ENCODE measurements at regions not wholly inside any gene's neighbourhood (a gene's known extent, or its start where the extent isn't known, plus 50 kb on each side); places are given as distances from the start of the nearest gene placed in this dataset.

- Mint-ChIP-seq H3K4me3 (no peak overlapping the region), H3K27me3 (no peaks in the 10 kb centered on the region), H3K27ac (no peak overlapping the region), H3K4me1 (no peaks in the 10 kb centered on the region), H3K9me3 (peaks cover 0 to 7% of the 10 kb centered on the region in 2 donors)
- DNase-seq (no peak), ATAC-seq (no peak)
Observed at GRCh38 chr2:18253686-18254197, 306.7 kb downstream of the RDH14 start.

DNA sequence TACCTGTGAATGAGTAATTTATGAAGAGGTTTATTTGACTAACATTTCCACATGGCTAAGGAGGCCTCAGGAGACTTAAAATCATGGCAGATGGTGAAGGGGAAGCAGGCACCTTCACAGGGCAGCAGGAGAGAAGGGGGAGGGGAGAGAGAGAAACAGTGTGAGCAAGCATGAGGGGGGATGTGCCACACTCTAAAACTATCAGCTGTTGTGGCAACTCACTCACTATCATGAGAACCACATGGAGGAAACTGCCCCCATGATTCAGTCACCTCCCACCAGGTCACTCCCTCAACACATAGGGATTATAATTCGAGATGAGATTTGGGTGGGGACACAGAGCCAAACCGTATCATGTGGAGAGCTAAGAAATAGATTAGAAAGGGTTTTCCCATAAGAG is 309.0 kb downstream of the RDH14 start:
- no peak for ATAC-seq
- H3K9me3 Mint-ChIP-seq: peaks cover 0 to 7% of the 10 kb centered on the region in 2 donors
- no peaks in the 10 kb centered on the region for H3K4me1 Mint-ChIP-seq
- no peak for DNase-seq
- no peaks in the 10 kb centered on the region for H3K27me3 Mint-ChIP-seq
- H3K4me3 Mint-ChIP-seq: no peak overlapping the region
- H3K27ac Mint-ChIP-seq: no peak overlapping the region

DNA sequence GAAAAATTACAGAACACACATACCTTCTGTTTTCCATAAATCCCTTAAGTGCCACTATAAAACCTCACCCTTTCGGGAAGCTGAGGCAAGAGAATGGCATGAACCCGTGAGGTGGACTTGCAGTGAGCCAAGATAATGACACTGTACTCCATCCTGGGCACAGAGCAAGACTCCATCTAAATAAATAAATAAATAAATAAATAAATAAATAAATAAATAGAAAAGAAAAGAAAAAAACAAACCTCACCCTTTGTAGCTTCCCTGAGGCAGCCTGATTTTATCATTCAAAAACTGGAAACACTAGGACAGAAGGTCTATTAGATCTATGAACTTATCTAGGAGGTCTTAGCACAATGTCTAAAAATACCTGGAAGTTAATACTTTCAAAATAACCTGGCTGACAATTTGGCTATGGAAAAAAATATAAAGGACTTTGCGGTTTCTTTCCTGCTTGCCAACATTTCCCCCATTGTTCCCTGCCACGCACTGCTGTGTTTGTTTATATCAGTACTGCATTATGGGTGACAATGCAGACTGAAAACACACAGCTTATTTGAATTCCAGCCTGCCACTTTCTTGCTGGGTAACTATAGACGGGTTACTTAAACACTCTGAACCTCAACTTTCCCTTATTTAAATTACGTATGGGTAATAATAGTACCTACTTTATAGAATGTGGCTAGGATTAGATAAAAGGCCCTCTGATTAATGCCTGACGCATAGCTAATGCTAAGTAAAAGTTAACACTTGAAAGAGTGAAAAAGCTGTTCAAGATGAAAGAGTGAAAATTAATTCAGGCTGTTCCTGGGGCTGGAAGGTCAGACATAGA is 313.0 kb downstream of the RDH14 start:
- ATAC-seq: no peak
- no peaks in the 10 kb centered on the region for H3K4me1 Mint-ChIP-seq
- H3K9me3 Mint-ChIP-seq: no peaks in the 10 kb centered on the region
- no peak overlapping the region for H3K4me3 Mint-ChIP-seq
- no peaks in the 10 kb centered on the region for H3K27me3 Mint-ChIP-seq
- no peak for DNase-seq
- no peak overlapping the region for H3K27ac Mint-ChIP-seq

- H3K9me3 Mint-ChIP-seq: no peaks in the 10 kb centered on the region
- no peaks in the 10 kb centered on the region for H3K27me3 Mint-ChIP-seq
- ATAC-seq (no peak), DNase-seq (no peak)
- H3K4me1 Mint-ChIP-seq: no peaks in the 10 kb centered on the region
- H3K4me3 Mint-ChIP-seq: no peak overlapping the region
- peak overlapping the region in 1 of 2 donors; percentile 71 for H3K27ac Mint-ChIP-seq
Observed at GRCh38 chr2:18245375-18245774, 315.1 kb downstream of the RDH14 start.

DNA sequence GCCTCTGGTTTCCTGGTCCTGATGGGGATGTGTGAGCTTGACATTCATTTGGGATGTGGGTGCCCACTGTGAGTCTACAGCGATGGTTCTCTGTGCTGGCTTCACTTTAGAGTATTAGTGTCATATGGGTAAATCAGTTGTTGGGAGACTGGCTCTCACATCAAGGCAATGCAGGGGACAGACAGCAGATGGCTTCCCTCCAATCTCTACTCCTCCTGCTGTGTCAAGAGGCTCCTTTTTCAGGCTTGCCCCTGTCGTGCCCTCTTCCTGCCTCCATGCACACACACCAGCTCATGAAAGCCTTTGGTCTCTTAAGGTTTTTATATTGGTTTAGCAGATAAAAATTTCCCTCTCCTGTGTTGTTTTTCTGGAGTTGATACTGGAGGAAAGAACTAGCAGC is 315.6 kb downstream of the RDH14 start:
- DNase-seq (no peak), ATAC-seq (no peak)
- Mint-ChIP-seq H3K27me3 (no peaks in the 10 kb centered on the region), H3K9me3 (no peaks in the 10 kb centered on the region), H3K4me1 (no peaks in the 10 kb centered on the region), H3K4me3 (no peak overlapping the region), H3K27ac (no peak overlapping the region)

- DNase-seq (no peak), ATAC-seq (no peak)
- Mint-ChIP-seq H3K4me3 (no peak overlapping the region), H3K27ac (no peak overlapping the region), H3K9me3 (no peaks in the 10 kb centered on the region), H3K4me1 (no peaks in the 10 kb centered on the region), H3K27me3 (no peaks in the 10 kb centered on the region)
Observed at GRCh38 chr2:18243816-18244215, 316.6 kb downstream of the RDH14 start.

DNA sequence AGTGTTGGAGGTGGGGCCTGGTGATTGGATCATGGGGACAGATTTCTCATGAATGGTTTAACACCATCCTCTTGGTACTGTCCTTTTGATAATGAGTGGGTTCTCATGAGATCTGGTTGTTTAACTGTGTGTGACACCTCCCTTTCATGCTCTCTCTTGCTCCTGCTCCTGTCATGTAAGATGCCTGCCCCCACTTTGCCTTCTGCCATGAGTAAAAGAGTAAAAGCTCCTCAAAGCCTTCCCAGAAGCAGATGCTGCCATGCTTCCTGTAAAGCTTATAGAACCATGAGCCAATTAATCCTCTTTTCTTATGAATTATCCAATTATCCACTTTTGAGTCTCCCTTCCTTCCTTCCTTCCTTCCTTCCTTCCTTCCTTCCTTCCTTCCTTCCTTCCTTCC is 317.7 kb downstream of the RDH14 start:
- H3K27me3 Mint-ChIP-seq: no peaks in the 10 kb centered on the region
- no peak overlapping the region for H3K27ac Mint-ChIP-seq
- no peak overlapping the region for H3K4me3 Mint-ChIP-seq
- DNase-seq: no peak
- ATAC-seq: no peak
- no peaks in the 10 kb centered on the region for H3K9me3 Mint-ChIP-seq
- no peaks in the 10 kb centered on the region for H3K4me1 Mint-ChIP-seq

DNA sequence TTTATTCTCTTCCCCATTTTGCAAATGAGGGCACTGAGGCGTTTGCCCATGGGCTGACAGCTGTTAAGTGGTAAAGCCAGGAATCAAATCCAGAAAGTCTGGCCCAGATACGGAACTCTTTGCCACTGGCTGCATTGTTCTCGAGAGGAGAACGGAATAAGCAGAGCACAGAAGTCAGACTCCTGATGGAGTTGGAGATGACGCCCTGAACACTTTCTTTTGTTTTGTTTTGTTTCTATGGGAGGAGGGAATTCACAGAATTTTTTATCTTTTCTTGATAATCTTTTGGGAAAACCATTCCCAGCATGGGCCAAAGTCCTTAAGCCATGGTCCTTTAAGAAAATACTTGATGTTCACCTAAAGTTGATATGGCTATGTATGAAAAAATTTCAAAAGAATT is 322.2 kb downstream of the RDH14 start:
- DNase-seq (no peak), ATAC-seq (no peak)
- Mint-ChIP-seq H3K4me3 (no peak overlapping the region), H3K4me1 (no peaks in the 10 kb centered on the region), H3K27me3 (no peaks in the 10 kb centered on the region), H3K9me3 (no peaks in the 10 kb centered on the region), H3K27ac (no peak overlapping the region)

- Mint-ChIP-seq H3K27me3 (no peaks in the 10 kb centered on the region), H3K4me3 (no peak overlapping the region), H3K4me1 (no peaks in the 10 kb centered on the region), H3K9me3 (no peaks in the 10 kb centered on the region), H3K27ac (no peak overlapping the region)
- no peak for DNase-seq
- no peak for ATAC-seq
Observed at GRCh38 chr2:18237298-18237697, 323.2 kb downstream of the RDH14 start.

DNA sequence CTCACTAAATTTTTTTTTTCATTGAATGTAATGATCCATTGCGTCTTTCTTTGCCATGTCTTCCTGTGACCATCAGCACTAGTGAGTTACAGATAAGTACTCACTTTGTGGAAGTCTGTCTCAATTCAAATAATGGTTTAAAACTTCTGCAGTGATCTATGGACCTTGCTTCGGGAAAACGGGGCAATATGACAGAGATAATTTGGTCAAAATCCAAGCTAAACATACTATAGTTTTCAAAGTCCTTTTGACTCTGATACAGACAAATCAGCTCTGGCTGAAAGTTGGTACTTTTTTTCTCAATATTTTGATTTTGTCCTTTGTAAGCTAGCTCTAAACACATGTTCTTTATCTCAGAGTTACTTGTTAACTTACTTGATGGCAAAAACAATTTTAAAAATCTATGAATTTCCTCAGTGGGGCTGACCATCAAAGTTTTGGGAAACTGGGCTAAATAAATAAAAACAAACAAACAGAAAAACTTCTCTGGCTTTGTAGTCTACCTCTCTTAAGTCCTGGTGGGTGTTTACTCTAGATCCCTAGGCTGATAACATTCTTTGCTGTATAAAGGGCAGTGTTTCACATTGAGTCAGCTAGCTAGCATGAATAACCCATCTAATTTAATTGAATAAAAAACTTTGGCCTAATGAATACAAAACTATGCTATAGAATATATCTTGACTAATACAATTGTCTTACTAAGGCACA is 327.6 kb downstream of the RDH14 start:
- DNase-seq: no peak
- H3K4me3 Mint-ChIP-seq: no peak overlapping the region
- no peaks in the 10 kb centered on the region for H3K4me1 Mint-ChIP-seq
- peaks cover 13% of the 10 kb centered on the region for H3K27me3 Mint-ChIP-seq
- no peak for ATAC-seq
- H3K9me3 Mint-ChIP-seq: no peaks in the 10 kb centered on the region
- no peak overlapping the region for H3K27ac Mint-ChIP-seq

DNA sequence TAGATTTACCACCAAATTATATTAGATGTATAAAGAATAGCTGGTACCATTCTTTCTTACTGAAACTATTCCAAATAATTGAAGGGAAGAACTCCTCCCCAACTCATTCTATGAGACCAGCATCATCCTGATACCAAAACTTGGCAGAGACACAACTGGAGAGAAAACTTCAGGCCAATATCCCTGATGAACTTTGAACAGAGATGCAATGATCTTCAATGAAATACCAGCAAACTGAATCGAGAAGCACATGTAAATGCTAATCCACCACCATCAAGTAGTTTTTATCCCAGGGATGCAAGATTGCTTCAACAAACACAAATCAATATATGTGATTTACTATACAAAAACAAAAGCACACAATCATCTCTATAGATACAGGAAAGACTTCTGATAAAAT is 329.8 kb downstream of the RDH14 start:
- H3K27me3 Mint-ChIP-seq: peaks cover 13% of the 10 kb centered on the region
- no peak overlapping the region for H3K4me3 Mint-ChIP-seq
- DNase-seq: no peak
- ATAC-seq: no peak
- H3K27ac Mint-ChIP-seq: no peak overlapping the region
- H3K4me1 Mint-ChIP-seq: no peaks in the 10 kb centered on the region
- H3K9me3 Mint-ChIP-seq: peaks cover 2 to 7% of the 10 kb centered on the region in 2 donors

DNA sequence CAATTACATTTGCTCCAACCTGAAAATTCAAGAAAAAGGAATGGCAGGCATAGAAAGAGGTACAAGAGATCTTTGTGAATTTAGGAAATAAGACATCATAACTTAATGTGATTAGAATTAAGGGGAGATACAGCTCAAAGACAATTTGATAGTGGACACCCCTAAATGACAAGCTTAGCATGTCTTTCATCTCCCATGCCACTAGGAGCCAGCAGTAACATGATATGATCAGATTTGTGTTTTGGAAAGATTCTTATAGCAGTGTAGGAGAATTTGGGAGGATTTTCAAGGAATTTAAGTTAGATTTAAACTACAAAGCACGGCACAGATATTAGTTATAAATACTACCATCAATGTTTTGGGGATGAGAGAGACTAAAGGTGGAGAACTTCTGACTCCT is 340.8 kb downstream of the RDH14 start:
- ATAC-seq: no peak

DNA sequence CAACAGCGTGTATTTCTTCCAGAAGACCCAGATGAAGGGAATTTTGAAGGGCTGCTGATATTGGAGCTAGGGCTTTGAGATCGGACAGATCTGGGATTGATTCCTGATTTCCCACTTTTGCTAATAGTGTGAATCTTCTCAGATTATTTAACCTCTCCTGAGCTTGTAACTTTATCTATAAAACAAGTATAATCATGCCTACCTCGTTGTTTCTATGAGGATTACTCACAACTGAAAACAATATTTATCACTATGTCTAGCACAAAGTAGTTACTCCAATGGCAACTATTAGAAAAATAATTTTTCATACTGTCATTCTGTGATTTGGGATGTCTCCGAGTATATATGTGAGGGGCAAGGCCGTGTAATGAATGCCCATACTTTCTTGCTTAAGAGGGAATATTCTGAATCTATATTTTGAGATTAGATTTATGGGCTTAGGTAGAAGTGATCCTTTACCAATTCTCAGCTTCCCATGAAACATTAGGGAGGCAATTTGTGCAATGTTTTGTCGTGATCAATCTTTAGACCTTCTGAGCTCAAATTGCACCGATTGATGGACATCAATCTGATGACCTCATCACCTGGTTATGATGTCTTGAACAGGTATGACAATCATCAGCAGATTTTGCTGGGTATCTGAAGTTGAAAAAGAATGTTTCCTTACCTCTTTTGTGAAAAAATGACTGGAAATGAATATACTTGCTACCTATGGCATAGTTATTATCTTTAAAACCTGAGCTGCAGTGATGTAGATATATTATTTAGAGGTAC is 339.9 kb downstream of the KCNS3 start:
- Mint-ChIP-seq H3K4me3 (no peak overlapping the region), H3K9me3 (no peaks in the 10 kb centered on the region), H3K27ac (no peak overlapping the region), H3K27me3 (no peaks in the 10 kb centered on the region), H3K4me1 (no peaks in the 10 kb centered on the region)
- DNase-seq: no peak
- no peak for ATAC-seq

More for the DNA sequence above, 340.8 kb downstream of the RDH14 start:
- Mint-ChIP-seq H3K4me1 (no peaks in the 10 kb centered on the region), H3K27me3 (no peaks in the 10 kb centered on the region), H3K9me3 (no peaks in the 10 kb centered on the region), H3K27ac (no peak overlapping the region), H3K4me3 (no peak overlapping the region)
- DNase-seq: no peak

DNA sequence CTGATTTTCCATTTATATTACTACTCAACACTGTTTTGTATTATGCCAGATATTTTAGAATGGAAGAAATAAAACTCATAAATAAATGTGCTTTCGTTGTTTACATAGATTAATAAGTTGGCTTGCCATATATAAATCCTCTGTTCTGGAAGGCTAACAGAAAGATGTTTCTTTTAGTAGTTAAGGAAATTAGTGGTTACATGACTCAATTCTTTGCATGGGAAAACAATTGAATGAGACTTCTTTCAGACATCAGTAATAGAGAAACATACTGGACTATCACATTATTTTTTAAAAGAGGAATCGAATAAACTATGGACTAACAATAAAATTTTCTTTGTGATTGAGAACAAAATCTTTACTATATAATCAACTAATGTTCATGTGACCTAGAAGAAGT is 336.5 kb downstream of the KCNS3 start:
- Mint-ChIP-seq H3K27me3 (no peaks in the 10 kb centered on the region), H3K27ac (no peak overlapping the region), H3K4me3 (no peak overlapping the region), H3K4me1 (no peaks in the 10 kb centered on the region), H3K9me3 (no peaks in the 10 kb centered on the region)
- DNase-seq: no peak
- no peak for ATAC-seq

GRCh38 chr2:18213986-18214385 is 335.5 kb downstream of the KCNS3 start:
- Mint-ChIP-seq H3K9me3 (no peaks in the 10 kb centered on the region), H3K4me3 (no peak overlapping the region), H3K4me1 (no peaks in the 10 kb centered on the region), H3K27ac (no peak overlapping the region), H3K27me3 (no peaks in the 10 kb centered on the region)
- DNase-seq (no peak), ATAC-seq (no peak)
